Left lung (tissue), 4 donors: ENCODE measurements at regions not wholly inside any gene's neighbourhood (a gene's known extent, or its start where the extent isn't known, plus 50 kb on each side); places are given as distances from the start of the nearest gene placed in this dataset.

Experiments used
- ATAC-seq: fragments of 200-7000 bp; cut with Tn5 transposase; one replicate; pipeline ENCODE4 v1.9.1; 2020; ENCODE audit warnings: moderate library complexity
- DNase-seq, 4 donors: peaks; one replicate each; pipeline ENCODE4 v3.0.0-alpha.2; 2013 to 2020
- H3K27ac ChIP-seq, 2 donors: fragments of 200-600 bp; sonication (generic) in 1 of 2; one replicate each; pipeline versions ENCODE4 v1.5.0 to v1.8.0; 2020 to 2021
- H3K27me3 ChIP-seq, 2 donors: fragments of 200-600 bp; sonication (generic) in 1 of 2; one replicate each; pipeline versions ENCODE4 v1.5.0 to v1.8.0; 2020 to 2021
- H3K36me3 ChIP-seq, 2 donors: fragments of 200-600 bp; sonication (generic) in 1 of 2; one replicate each; pipeline versions ENCODE4 v1.5.0 to v1.8.0; 2020 to 2021
- H3K4me1 ChIP-seq, 2 donors: fragments of 200-600 bp; one replicate each; pipeline ENCODE4 v1.8.0; 2021
- H3K4me3 ChIP-seq, 2 donors: fragments of 200-600 bp; sonication (generic) in 1 of 2; one replicate each; pipeline versions ENCODE4 v1.5.0 to v1.8.0; 2020 to 2021; ENCODE audit warnings: mild to moderate bottlenecking in 1 of 2
- H3K9me3 ChIP-seq, 2 donors: fragments of 200-600 bp; sonication (generic) in 1 of 2; one replicate each; pipeline versions ENCODE4 v1.5.0 to v1.8.0; 2020 to 2021
- CTCF ChIP-seq, 2 donors: fragments of 200-600 bp; sonication (generic) in 1 of 2; IDR thresholded peaks; one replicate each; pipeline versions ENCODE4 v1.5.0 to v1.8.0; 2021; ENCODE audit warnings: antibody characterized with exemption in 2 of 2
- intact Hi-C, 2 donors: fragments of 100-400 bp; cut with DNase I; formaldehyde crosslinking; loops; one replicate each; pipeline versions ENCODE4 v1.11.2 to v1.14.2; 2022
- donor health status: DM: no; HTN: yes; CAD: no.
- donor health status: DM: no; HTN: no; CAD: no.

- ATAC-seq, result no peak
- H3K27me3 ChIP-seq, result no peaks in the 10 kb centered on the region
These were observed 655.9 kb downstream of the DSC3 start for GRCh38 chr18:30386624-30387023.

GRCh38 chr18:30385684-30386083 is 656.9 kb downstream of the DSC3 start:
- H3K4me3 ChIP-seq, result no peak overlapping the region

More at GRCh38 chr18:30386624-30387023, 655.9 kb downstream of the DSC3 start:
- Histone ChIP-seq H3K4me3 (no peak overlapping the region), H3K4me1 (no peaks in the 10 kb centered on the region), H3K9me3 (no peaks in the 10 kb centered on the region), H3K27ac (no peak overlapping the region), H3K36me3 (no peaks in the 10 kb centered on the region)
- TF ChIP-seq CTCF (IDR thresholded peaks at IDR 0.05), result no peak
- intact Hi-C loops, result no loop called here
- DNase-seq, result no peak

GRCh38 chr18:30381826-30382225 is 660.7 kb downstream of the DSC3 start:
- TF ChIP-seq CTCF (IDR thresholded peaks at IDR 0.05), result no peak
- Histone ChIP-seq H3K4me3 (no peak overlapping the region), H3K27me3 (no peaks in the 10 kb centered on the region), H3K4me1 (no peaks in the 10 kb centered on the region), H3K27ac (no peak overlapping the region), H3K36me3 (no peaks in the 10 kb centered on the region), H3K9me3 (peaks cover 0 to 9% of the 10 kb centered on the region in 2 donors)
- ATAC-seq (no peak), DNase-seq (no peak)
- intact Hi-C loops, result no loop called here

More at GRCh38 chr18:30385684-30386083, 656.9 kb downstream of the DSC3 start:
- peaks cover 0 to 3% of the 10 kb centered on the region in 2 donors for H3K9me3 ChIP-seq
- TF ChIP-seq CTCF (IDR thresholded peaks at IDR 0.05), result no peak
- no peaks in the 10 kb centered on the region for H3K27me3 ChIP-seq
- intact Hi-C loops, result no loop called here
- DNase-seq (no peak), ATAC-seq (no peak)
- no peaks in the 10 kb centered on the region for H3K36me3 ChIP-seq
- no peak overlapping the region for H3K27ac ChIP-seq
- H3K4me1 ChIP-seq, result no peaks in the 10 kb centered on the region

- ATAC-seq (no peak), DNase-seq (no peak)
- Histone ChIP-seq H3K4me3 (no peak overlapping the region), H3K27me3 (no peaks in the 10 kb centered on the region), H3K27ac (no peak overlapping the region), H3K9me3 (peaks cover 0 to 9% of the 10 kb centered on the region in 2 donors), H3K4me1 (no peaks in the 10 kb centered on the region), H3K36me3 (no peaks in the 10 kb centered on the region)
- TF ChIP-seq CTCF (IDR thresholded peaks at IDR 0.05), result no peak
- intact Hi-C loops, result no loop called here
These were observed 664.4 kb downstream of the DSC3 start for GRCh38 chr18:30378097-30378496.

- peaks cover 0 to 9% of the 10 kb centered on the region in 2 donors for H3K9me3 ChIP-seq
- no peak overlapping the region for H3K4me3 ChIP-seq
- no peak for ATAC-seq
- intact Hi-C loops, result no loop called here
- H3K27ac ChIP-seq, result no peak overlapping the region
- no peaks in the 10 kb centered on the region for H3K27me3 ChIP-seq
- TF ChIP-seq CTCF (IDR thresholded peaks at IDR 0.05), result no peak
- no peaks in the 10 kb centered on the region for H3K4me1 ChIP-seq
- no peaks in the 10 kb centered on the region for H3K36me3 ChIP-seq
- DNase-seq, result no peak
These were observed 666.0 kb downstream of the DSC3 start for GRCh38 chr18:30376515-30376914.
